HepG2 (cell line): ENCODE measurements at regions not wholly inside any gene's neighbourhood (a gene's known extent, or its start where the extent isn't known, plus 50 kb on each side); places are given as distances from the start of the nearest gene placed in this dataset.

Source experiments
- EZH2 ChIP-seq: conservative IDR thresholded peaks from 2 replicates; pipeline ENCODE4 v1.6.1; 2012; ENCODE audit warnings: mild to moderate bottlenecking, low read depth, low read length, moderate library complexity
- HINFP ChIP-seq: sonication (generic); formaldehyde crosslinking; IDR thresholded peaks from 2 replicates; pipeline ENCODE4 v1.4.0; 2020; ENCODE audit warnings: low read depth, mild to moderate bottlenecking, missing genetic modification reagents
- NFIC ChIP-seq: IDR thresholded peaks from 2 replicates; pipeline ENCODE4 v1.6.1; 2012; ENCODE audit warnings: mild to moderate bottlenecking, low read length, inconsistent platforms
- ZNF232 ChIP-seq: sonication (generic); formaldehyde crosslinking; IDR thresholded peaks from 2 replicates; pipeline ENCODE4 v1.4.0; 2020; ENCODE audit warnings: missing genetic modification reagents, borderline replicate concordance
- ZNF234 ChIP-seq: sonication (generic); formaldehyde crosslinking; conservative IDR thresholded peaks from 2 replicates; pipeline ENCODE4 v1.5.1; 2020; ENCODE audit warnings: mild to moderate bottlenecking, missing genetic modification reagents
- ZNF329 ChIP-seq: sonication (generic); formaldehyde crosslinking; IDR thresholded peaks from 2 replicates; pipeline ENCODE4 v1.9.0; 2021; ENCODE audit warnings: low read depth, mild to moderate bottlenecking, missing genetic modification reagents
- ZNF441 ChIP-seq: sonication (generic); formaldehyde crosslinking; IDR thresholded peaks from 2 replicates; pipeline ENCODE4 v1.7.0; 2021; ENCODE audit warnings: missing genetic modification reagents, borderline replicate concordance
- ZNF605 ChIP-seq: sonication (generic); formaldehyde crosslinking; IDR thresholded peaks from 2 replicates; pipeline ENCODE4 v1.8.0; 2022; ENCODE audit warnings: mild to moderate bottlenecking, missing genetic modification reagents
- ZNF770 ChIP-seq: sonication (generic); formaldehyde crosslinking; IDR thresholded peaks from 2 replicates; pipeline ENCODE4 v1.5.0; 2020; ENCODE audit warnings: mild to moderate bottlenecking, missing genetic modification reagents
- TF ChIP-seq, protein P1 (sequence below): sonication (generic); formaldehyde crosslinking; IDR thresholded peaks from 2 replicates; pipeline ENCODE4 v1.4.0; 2020; ENCODE audit warnings: missing genetic modification reagents; ENCODE audit errors: not compliant biosample characterization
- TF ChIP-seq, protein P2 (sequence below): sonication (generic); formaldehyde crosslinking; IDR thresholded peaks from 2 replicates; pipeline ENCODE4 v1.4.0; 2020; ENCODE audit warnings: mild to moderate bottlenecking, missing genetic modification reagents
- TF ChIP-seq, protein P3 (sequence below): sonication (generic); formaldehyde crosslinking; IDR thresholded peaks from 2 replicates; pipeline ENCODE4 v1.9.0; 2021; ENCODE audit warnings: mild to moderate bottlenecking, missing genetic modification reagents

- TF ChIP-seq, protein P1, sequence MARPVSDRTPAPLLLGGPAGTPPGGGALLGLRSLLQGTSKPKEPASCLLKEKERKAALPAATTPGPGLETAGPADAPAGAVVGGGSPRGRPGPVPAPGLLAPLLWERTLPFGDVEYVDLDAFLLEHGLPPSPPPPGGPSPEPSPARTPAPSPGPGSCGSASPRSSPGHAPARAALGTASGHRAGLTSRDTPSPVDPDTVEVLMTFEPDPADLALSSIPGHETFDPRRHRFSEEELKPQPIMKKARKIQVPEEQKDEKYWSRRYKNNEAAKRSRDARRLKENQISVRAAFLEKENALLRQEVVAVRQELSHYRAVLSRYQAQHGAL (CRISPR knock-in tag): no peak
- TF ChIP-seq ZNF232 (CRISPR knock-in tag) (no peak), ZNF605 (CRISPR knock-in tag) (no peak), ZNF441 (CRISPR knock-in tag) (no peak), ZNF770 (CRISPR knock-in tag) (no peak), ZNF329 (CRISPR knock-in tag) (no peak), EZH2 (no peak), ZNF234 (CRISPR knock-in tag) (no peak), NFIC (no peak), HINFP (CRISPR knock-in tag) (no peak)
- TF ChIP-seq, protein P2, sequence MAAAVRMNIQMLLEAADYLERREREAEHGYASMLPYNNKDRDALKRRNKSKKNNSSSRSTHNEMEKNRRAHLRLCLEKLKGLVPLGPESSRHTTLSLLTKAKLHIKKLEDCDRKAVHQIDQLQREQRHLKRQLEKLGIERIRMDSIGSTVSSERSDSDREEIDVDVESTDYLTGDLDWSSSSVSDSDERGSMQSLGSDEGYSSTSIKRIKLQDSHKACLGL (CRISPR knock-in tag): no peak
- TF ChIP-seq, protein P3, sequence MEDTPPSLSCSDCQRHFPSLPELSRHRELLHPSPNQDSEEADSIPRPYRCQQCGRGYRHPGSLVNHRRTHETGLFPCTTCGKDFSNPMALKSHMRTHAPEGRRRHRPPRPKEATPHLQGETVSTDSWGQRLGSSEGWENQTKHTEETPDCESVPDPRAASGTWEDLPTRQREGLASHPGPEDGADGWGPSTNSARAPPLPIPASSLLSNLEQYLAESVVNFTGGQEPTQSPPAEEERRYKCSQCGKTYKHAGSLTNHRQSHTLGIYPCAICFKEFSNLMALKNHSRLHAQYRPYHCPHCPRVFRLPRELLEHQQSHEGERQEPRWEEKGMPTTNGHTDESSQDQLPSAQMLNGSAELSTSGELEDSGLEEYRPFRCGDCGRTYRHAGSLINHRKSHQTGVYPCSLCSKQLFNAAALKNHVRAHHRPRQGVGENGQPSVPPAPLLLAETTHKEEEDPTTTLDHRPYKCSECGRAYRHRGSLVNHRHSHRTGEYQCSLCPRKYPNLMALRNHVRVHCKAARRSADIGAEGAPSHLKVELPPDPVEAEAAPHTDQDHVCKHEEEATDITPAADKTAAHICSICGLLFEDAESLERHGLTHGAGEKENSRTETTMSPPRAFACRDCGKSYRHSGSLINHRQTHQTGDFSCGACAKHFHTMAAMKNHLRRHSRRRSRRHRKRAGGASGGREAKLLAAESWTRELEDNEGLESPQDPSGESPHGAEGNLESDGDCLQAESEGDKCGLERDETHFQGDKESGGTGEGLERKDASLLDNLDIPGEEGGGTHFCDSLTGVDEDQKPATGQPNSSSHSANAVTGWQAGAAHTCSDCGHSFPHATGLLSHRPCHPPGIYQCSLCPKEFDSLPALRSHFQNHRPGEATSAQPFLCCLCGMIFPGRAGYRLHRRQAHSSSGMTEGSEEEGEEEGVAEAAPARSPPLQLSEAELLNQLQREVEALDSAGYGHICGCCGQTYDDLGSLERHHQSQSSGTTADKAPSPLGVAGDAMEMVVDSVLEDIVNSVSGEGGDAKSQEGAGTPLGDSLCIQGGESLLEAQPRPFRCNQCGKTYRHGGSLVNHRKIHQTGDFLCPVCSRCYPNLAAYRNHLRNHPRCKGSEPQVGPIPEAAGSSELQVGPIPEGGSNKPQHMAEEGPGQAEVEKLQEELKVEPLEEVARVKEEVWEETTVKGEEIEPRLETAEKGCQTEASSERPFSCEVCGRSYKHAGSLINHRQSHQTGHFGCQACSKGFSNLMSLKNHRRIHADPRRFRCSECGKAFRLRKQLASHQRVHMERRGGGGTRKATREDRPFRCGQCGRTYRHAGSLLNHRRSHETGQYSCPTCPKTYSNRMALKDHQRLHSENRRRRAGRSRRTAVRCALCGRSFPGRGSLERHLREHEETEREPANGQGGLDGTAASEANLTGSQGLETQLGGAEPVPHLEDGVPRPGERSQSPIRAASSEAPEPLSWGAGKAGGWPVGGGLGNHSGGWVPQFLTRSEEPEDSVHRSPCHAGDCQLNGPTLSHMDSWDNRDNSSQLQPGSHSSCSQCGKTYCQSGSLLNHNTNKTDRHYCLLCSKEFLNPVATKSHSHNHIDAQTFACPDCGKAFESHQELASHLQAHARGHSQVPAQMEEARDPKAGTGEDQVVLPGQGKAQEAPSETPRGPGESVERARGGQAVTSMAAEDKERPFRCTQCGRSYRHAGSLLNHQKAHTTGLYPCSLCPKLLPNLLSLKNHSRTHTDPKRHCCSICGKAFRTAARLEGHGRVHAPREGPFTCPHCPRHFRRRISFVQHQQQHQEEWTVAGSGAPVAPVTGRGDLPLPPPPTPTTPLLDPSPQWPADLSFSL (CRISPR knock-in tag): no peak
Observed at GRCh38 chr7:131800531-131800930, 244.1 kb upstream of the PODXL start (continued).
